GM19395 (cell line): ENCODE measurements at regions not wholly inside any gene's neighbourhood (a gene's known extent, or its start where the extent isn't known, plus 50 kb on each side); places are given as distances from the start of the nearest gene placed in this dataset.
"Not testable (repeated sequence)": the region's sequence is repeated elsewhere in the genome, so short reads cannot be mapped to it uniquely, and the experiment has no call there.

ENCODE experiments used
- ATAC-seq: cut with Tn5 transposase; IDR thresholded peaks from one replicate; pipeline ENCODE4 v1.9.1; 2021; ENCODE audit warnings: mild to moderate bottlenecking, moderate library complexity; ENCODE audit not compliant: unreplicated experiment

DNA sequence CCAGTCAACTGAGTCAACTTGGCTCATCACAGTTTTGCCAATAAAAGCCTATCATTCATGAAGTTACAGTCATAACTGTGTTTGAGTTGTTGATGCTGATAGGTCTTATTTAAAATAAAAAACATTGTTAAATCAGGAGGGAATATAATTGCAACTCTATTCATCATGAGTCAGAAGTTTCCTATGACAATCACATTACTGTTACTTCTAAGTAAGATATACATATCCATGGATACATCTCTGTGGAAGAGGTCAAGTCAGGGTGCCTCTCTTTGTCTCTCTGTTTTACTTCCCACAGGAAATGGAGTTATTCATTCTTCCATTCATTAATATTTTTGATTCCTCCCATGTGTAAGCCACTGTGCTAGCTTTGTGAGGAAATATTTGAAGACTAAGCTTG, 2015.4 kb upstream of the WWC1 start:
- no peak for ATAC-seq

DNA sequence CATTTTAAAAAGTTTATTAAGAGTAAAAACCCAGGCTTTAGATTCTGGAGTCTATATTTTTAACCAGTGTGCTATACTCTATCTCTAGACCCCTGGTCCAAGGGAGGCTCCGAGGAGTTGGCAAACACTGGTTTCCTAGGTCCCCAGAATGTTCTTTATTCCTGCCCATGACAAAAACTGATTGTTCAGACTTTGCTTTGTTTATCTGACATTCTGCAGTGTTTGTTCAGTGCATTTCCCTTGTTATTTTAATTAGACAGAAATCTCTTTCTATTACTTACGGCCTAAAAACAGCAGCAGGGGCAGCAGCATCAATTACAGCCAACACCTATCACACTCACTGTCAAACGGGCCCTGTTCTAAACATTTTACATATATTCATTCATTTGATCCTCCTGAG, 2011.6 kb upstream of the WWC1 start:
- no peak for ATAC-seq

GRCh38 chr5:166281433-166281832, 2010.0 kb upstream of the WWC1 start:
- ATAC-seq = no peak

GRCh38 chr5:166282939-166283338, 2008.5 kb upstream of the WWC1 start:
- ATAC-seq = no peak

GRCh38 chr5:166285361-166285760, 2006.1 kb upstream of the WWC1 start:
- ATAC-seq = no peak

- no peak for ATAC-seq
These were observed 2004.6 kb upstream of the WWC1 start for GRCh38 chr5:166286832-166287231.

DNA sequence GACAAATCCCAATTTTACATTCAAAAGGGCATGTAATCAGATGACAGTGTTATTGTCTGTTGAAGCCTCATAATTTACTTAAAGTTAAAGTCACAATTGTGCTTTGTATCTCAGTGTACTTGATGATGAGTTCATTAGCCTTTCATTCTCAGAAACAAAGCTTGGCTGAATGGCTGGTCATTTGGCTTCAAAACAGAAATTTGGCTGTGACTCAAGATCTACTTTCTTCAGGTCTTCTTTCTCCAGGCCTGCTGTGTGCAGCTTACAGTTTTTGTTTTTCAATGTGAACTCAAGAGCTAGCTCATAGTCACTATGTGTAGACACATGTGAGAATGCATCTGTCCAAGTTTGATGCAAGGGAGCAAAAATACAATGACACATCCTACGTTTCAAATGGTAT, 2003.6 kb upstream of the WWC1 start:
- no peak for ATAC-seq

GRCh38 chr5:166291800-166292199, 1999.6 kb upstream of the WWC1 start:
- not testable (repeated sequence) for ATAC-seq

DNA sequence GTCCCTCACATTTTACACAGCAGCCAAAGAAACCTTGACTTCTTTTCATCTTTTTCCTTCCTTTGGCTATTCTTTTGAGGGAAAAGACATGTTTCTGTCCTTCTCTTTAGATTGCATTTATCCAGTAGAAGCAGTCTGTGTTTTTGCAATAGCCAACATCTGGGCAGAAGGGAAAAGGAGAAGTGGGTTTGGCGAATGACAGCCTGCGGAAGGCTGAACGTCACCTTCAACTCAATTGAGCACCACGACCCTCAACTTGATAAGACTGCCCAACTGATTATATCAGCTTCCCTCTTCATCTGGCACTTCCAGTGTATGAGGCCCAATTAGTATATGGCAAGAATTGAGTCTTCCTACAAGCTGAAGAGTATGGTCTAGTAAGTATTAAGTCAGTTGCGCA, 1997.6 kb upstream of the WWC1 start:
- no peak for ATAC-seq

GRCh38 chr5:166302166-166302565, 1989.3 kb upstream of the WWC1 start:
- no peak for ATAC-seq

DNA sequence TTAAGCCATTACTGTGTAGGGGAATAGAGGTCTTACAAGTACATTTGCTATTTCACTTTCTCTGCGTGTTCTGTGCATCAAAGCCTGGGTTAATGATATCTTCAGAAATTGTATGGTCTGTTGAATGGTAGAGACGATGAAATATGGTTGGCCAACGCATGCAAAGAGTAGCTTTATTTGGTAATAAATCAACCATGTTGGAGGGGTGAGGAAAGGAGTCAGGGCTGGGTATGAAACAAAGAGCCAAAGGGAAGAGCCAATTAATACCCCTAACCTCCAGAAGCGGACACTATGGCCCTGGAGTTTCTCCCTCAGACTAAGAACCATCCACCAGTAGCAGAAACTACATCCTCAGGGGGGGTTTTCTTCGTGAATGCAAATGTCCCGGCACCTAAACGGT, 1974.0 kb upstream of the WWC1 start:
- ATAC-seq = no peak

GRCh38 chr5:166320920-166321480, 1970.4 kb upstream of the WWC1 start:
- no peak for ATAC-seq

GRCh38 chr5:166324372-166324771, 1967.1 kb upstream of the WWC1 start:
- no peak for ATAC-seq

DNA sequence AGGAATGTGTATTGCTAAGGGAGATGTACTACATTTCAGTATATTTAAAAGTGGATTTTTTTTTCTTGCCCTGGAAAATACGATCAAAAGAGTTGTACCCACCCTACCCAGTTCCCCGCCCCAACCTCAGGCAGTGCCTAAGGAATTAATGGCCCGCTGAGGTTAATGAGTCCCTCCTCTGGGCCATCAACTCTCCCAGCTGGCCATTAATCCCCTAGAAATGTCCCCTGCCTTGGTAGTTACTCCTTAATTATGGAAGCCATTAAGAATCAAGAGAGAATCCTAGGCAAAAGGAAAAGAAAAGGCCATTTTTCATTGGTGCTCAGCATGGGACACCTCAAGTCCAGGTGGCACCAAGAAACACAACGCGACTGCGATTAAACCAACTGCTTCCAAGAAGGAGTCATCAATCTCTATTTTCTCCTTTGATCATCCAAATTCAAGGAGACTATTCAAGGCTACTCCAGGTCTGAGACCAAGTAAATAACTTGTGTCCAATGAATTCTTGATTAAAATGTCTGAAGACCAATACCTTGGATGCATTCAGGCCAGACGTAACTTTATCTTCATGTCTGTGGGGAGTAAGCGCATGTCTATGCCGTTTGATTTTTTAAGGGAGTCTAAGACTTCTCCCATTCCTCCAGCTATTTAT, 1962.2 kb upstream of the WWC1 start:
- no peak for ATAC-seq

DNA sequence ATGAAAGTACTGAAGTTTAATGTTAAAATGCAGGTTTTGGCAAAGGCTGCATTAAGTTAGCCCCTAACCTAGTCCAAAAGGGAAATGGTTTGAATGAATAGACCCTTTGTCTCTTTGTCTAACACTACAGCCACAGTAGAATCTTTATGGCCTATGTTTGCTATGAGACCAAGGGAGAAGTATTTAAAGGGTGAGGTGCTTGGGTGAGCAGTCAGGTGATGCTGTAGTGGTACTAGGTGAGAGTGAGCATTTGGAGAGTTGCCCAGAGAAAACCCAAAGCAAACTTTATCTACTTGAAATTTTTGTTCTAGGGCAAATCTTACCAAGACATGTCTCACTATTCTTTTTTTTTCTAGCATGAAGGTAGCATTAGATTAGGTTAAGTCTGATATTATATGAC, 1961.4 kb upstream of the WWC1 start:
- ATAC-seq = no peak

GRCh38 chr5:166331521-166331920, 1959.9 kb upstream of the WWC1 start:
- no peak for ATAC-seq

GRCh38 chr5:166338801-166339200, 1952.6 kb upstream of the WWC1 start:
- ATAC-seq = no peak

- no peak for ATAC-seq
These were observed 1951.4 kb upstream of the WWC1 start for GRCh38 chr5:166340039-166340438.

DNA sequence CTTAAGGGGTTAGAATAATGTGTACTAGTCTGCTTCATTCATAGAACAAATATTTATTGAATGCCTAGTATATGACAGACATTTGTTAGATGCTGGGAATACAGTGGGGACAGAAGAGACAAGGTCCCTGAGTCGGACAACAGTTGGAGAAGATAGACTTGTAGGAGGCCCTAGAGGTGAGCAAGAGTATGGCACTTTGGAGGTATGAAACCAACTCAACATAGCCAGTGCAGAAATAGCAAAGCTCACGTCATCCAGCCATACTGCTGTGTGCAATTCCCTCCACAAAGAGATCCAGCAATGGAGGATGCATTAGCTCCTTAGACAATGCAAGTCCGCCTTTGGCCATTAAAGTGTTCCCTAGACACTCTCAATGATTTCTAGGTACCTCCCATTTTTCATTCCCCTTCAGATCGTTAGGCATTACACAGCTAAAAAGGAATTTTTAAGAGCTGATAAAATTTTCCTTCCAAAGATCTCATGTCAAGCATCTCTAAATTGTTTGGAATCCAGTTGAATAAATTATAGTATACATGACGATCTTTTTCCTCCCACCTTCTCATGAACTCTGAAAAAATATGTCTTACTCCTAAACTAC, 1949.6 kb upstream of the WWC1 start:
- ATAC-seq = no peak

GRCh38 chr5:166342402-166342801, 1949.0 kb upstream of the WWC1 start:
- ATAC-seq = no peak

- ATAC-seq = no peak
These were observed 1944.6 kb upstream of the WWC1 start for GRCh38 chr5:166346726-166347374.

GRCh38 chr5:166349046-166349445, 1942.4 kb upstream of the WWC1 start:
- no peak for ATAC-seq
